PC-9 (cell line): ENCODE measurements at regions not wholly inside any gene's neighbourhood (a gene's known extent, or its start where the extent isn't known, plus 50 kb on each side); places are given as distances from the start of the nearest gene placed in this dataset.

Source experiments
- CTCF ChIP-seq: fragments of 200-600 bp; sonication (generic); conservative IDR thresholded peaks from 2 replicates; pipeline ENCODE4 v1.6.1; 2017; ENCODE audit warnings: mixed run types, antibody characterized with exemption, mild to moderate bottlenecking, moderate library complexity
- EZH2 ChIP-seq: fragments of 200-600 bp; sonication (generic); IDR thresholded peaks from 2 replicates; pipeline ENCODE4 v1.8.0; 2017; ENCODE audit warnings: antibody characterized with exemption, low read depth

DNA sequence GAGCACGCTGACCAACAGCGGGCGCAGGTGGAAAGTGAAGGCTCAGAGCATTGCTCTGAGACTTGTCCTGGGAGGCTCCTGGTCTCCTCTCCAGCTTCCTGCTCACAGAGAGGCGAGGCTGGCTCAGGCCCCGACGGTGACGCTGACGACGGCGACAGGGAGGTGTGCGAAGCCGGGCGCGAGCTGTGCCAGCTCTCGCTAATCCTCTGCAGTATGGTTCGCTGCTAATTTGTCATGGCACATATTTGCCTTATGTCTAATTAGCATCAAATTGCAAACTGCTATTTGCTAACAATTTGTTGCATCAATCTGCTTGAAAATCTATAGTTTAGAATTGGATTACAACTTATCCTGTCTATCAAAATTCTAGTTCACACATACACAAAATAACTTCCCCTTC is 469.8 kb upstream of the ZNF507 start:
- TF ChIP-seq CTCF (no peak), EZH2 (no peak)
